GM23338 (cell line): ENCODE measurements at regions not wholly inside any gene's neighbourhood (a gene's known extent, or its start where the extent isn't known, plus 50 kb on each side); places are given as distances from the start of the nearest gene placed in this dataset.

Experiments used
- ATAC-seq: fragments of 200-7000 bp; cut with Tn5 transposase; 3 replicates; pipeline ENCODE4 v1.9.1; 2020
- DNase-seq: peaks from one replicate; pipeline ENCODE4 v3.0.0-alpha.2; 2015; ENCODE audit warnings: low spot score
- H2AFZ ChIP-seq: fragments of 200-600 bp; sonication (generic); 2 replicates; pipeline ENCODE4 v1.8.0; 2016; ENCODE audit warnings: antibody characterized with exemption, mild to moderate bottlenecking, moderate library complexity
- H3F3A ChIP-seq: fragments of 200-600 bp; sonication (generic); replicated peaks from 2 replicates; pipeline ENCODE4 v1.8.0; 2017; ENCODE audit warnings: antibody characterized with exemption, mixed run types, low read depth
- H3K27ac ChIP-seq: fragments of 200-600 bp; sonication (generic); 2 replicates; pipeline ENCODE4 v1.6.1; 2016; ENCODE audit warnings: low read depth
- H3K27me3 ChIP-seq: fragments of 200-600 bp; sonication (generic); 2 replicates; pipeline ENCODE4 v1.8.0; 2016; ENCODE audit warnings: mild to moderate bottlenecking, mixed run types, moderate library complexity; ENCODE audit not compliant: insufficient read depth
- H3K36me3 ChIP-seq: fragments of 200-600 bp; sonication (generic); 2 replicates; pipeline ENCODE4 v1.8.0; 2016; ENCODE audit warnings: mild to moderate bottlenecking; ENCODE audit not compliant: insufficient read depth
- H3K4me1 ChIP-seq: fragments of 200-600 bp; sonication (generic); 2 replicates; pipeline ENCODE4 v1.8.0; 2016; ENCODE audit warnings: mild to moderate bottlenecking, moderate library complexity; ENCODE audit not compliant: insufficient read depth
- H3K4me2 ChIP-seq: fragments of 200-600 bp; sonication (generic); 2 replicates; pipeline ENCODE4 v1.7.1; 2017; ENCODE audit warnings: mixed run types
- H3K4me3 ChIP-seq: fragments of 200-600 bp; sonication (generic); 2 replicates; pipeline ENCODE4 v1.6.1; 2016; ENCODE audit warnings: mixed run types
- H3K79me2 ChIP-seq: fragments of 200-600 bp; sonication (generic); replicated peaks from 2 replicates; pipeline ENCODE4 v1.8.0; 2017; ENCODE audit warnings: mild to moderate bottlenecking; ENCODE audit not compliant: insufficient read depth
- H3K9me2 ChIP-seq: fragments of 200-600 bp; sonication (generic); 2 replicates; pipeline ENCODE4 v1.8.0; 2017; ENCODE audit not compliant: insufficient read depth
- H4K20me1 ChIP-seq: fragments of 200-600 bp; sonication (generic); replicated peaks from 2 replicates; pipeline ENCODE4 v1.8.0; 2017; ENCODE audit warnings: mild to moderate bottlenecking; ENCODE audit not compliant: insufficient read depth
- H3K27ac Mint-ChIP-seq: 2 replicates; pipeline ENCODE4 v1.8.0; 2020; ENCODE audit warnings: inconsistent platforms, mild to moderate bottlenecking, moderate library complexity, mixed read lengths
- H3K27me3 Mint-ChIP-seq: 3 replicates; pipeline ENCODE4 v1.8.0; 2022; ENCODE audit warnings: low read depth, mild to moderate bottlenecking, moderate library complexity, mixed read lengths, inconsistent platforms; ENCODE audit not compliant: insufficient read depth, poor library complexity
- H3K36me3 Mint-ChIP-seq: 3 replicates; pipeline ENCODE4 v1.8.0; 2021; ENCODE audit warnings: low read depth, mild to moderate bottlenecking, inconsistent platforms, moderate library complexity, mixed read lengths
- H3K4me1 Mint-ChIP-seq: 3 replicates; pipeline ENCODE4 v1.8.0; 2020; ENCODE audit warnings: mild to moderate bottlenecking, inconsistent platforms, mixed read lengths
- H3K4me3 Mint-ChIP-seq: 3 replicates; pipeline ENCODE4 v1.8.0; 2021; ENCODE audit warnings: moderate library complexity, mild to moderate bottlenecking, inconsistent platforms, mixed read lengths
- H3K9me3 Mint-ChIP-seq: 3 replicates; pipeline ENCODE4 v1.8.0; 2020; ENCODE audit warnings: moderate library complexity, mild to moderate bottlenecking, inconsistent platforms, mixed read lengths
- CREB1 ChIP-seq: fragments of 250-450 bp; sonication (Bioruptor Pico); IDR thresholded peaks from 2 replicates; pipeline ENCODE4 v1.5.0; 2020; ENCODE audit warnings: low read depth, mild to moderate bottlenecking, moderate library complexity
- EZH2 ChIP-seq: fragments of 200-600 bp; sonication (generic); IDR thresholded peaks from one replicate; pipeline ENCODE4 v1.8.0; 2017; ENCODE audit warnings: antibody characterized with exemption, mild to moderate bottlenecking, low read depth; ENCODE audit not compliant: unreplicated experiment
- EZH2phosphoT487 ChIP-seq: fragments of 200-600 bp; sonication (generic); IDR thresholded peaks from one replicate; pipeline ENCODE4 v1.8.1; 2018; ENCODE audit warnings: antibody characterized with exemption; ENCODE audit not compliant: unreplicated experiment
- JUNB ChIP-seq: IDR thresholded peaks from one replicate; pipeline ENCODE4 v1.6.1; 2016; ENCODE audit warnings: antibody characterized with exemption; ENCODE audit not compliant: unreplicated experiment
- NANOG ChIP-seq: IDR thresholded peaks from 2 replicates; pipeline ENCODE4 v1.6.1; 2016; ENCODE audit warnings: antibody characterized with exemption, borderline replicate concordance
- POLR2AphosphoS5 ChIP-seq: IDR thresholded peaks from 2 replicates; pipeline ENCODE4 v1.6.1; 2016; ENCODE audit warnings: antibody characterized with exemption, low read depth
- REST ChIP-seq: IDR thresholded peaks from one replicate; pipeline ENCODE4 v1.6.1; 2018; ENCODE audit warnings: antibody characterized with exemption; ENCODE audit not compliant: unreplicated experiment
- STAT1 ChIP-seq: IDR thresholded peaks from one replicate; pipeline ENCODE4 v1.6.1; 2016; ENCODE audit warnings: antibody characterized with exemption; ENCODE audit not compliant: unreplicated experiment
- ZNF114 ChIP-seq: fragments of 250-450 bp; sonication (Bioruptor Pico); IDR thresholded peaks from 2 replicates; pipeline ENCODE4 v1.5.0; 2020; ENCODE audit warnings: mild to moderate bottlenecking, moderate library complexity
- ZNF331 ChIP-seq: fragments of 250-450 bp; sonication (Bioruptor Pico); IDR thresholded peaks from 2 replicates; pipeline ENCODE4 v1.5.0; 2020; ENCODE audit warnings: low read depth, mild to moderate bottlenecking, moderate library complexity
- ZNF462 ChIP-seq: fragments of 250-450 bp; sonication (Bioruptor Pico); IDR thresholded peaks from 2 replicates; pipeline ENCODE4 v1.5.0; 2020; ENCODE audit warnings: mild to moderate bottlenecking, moderate library complexity
- TF ChIP-seq, protein P1 (sequence below): IDR thresholded peaks from 2 replicates; pipeline ENCODE4 v1.6.1; 2016; ENCODE audit warnings: antibody characterized with exemption
- TF ChIP-seq, protein P2 (sequence below), 2 experiments: fragments of 200-600 bp in 1 of 2; sonication (generic) in 1 of 2; conservative IDR thresholded peaks; 2 replicates each; pipeline versions ENCODE4 v1.5.1 to v1.6.1; 2016 to 2017; ENCODE audit warnings: antibody characterized with exemption in 2 of 2, low read depth in 2 of 2, mild to moderate bottlenecking in 2 of 2, moderate library complexity in 1 of 2

DNA sequence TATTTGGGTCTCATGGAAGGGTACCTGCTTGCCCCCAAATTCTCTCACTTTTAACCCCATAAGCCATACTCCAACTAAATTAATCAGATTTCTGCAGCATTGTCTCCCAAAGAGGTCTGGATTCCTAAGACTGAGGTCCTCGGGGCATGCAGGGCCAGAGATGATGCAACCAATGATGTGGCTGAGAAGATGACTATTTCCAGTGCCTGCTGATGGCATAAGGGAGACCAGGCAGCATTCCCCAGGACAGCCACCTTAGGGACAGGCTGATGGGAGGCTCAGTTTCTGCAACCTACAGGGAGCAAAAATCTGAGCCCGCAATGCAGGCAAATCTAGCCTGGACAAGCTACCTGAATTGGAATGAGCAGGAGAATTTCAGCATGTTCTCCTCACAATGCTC lies 76.8 kb upstream of the ASIC2 start:
- Mint-ChIP-seq H3K27me3 (peaks cover 13% of the 10 kb centered on the region), H3K4me1 (peaks cover 31% of the 10 kb centered on the region), H3K9me3 (no peaks in the 10 kb centered on the region), H3K36me3 (0 out of 3 replicates have a peak, but pooled peaks cover 3% of the 10 kb centered on the region), H3K4me3 (no peak overlapping the region), H3K27ac (no peak overlapping the region)
- H4K20me1 ChIP-seq: no peaks in the 10 kb centered on the region; the same call in 1 of the 2 replicates
- H3K9me2 ChIP-seq: peaks cover 24% of the 10 kb centered on the region
- ATAC-seq (no peak), DNase-seq (no peak)
- H3K4me2 ChIP-seq: peak overlapping the region; percentile 28; the same call in 1 of the 2 replicates
- no peak overlapping the region for H3K27ac ChIP-seq
- H3K4me3 ChIP-seq: no peak overlapping the region
- TF ChIP-seq, protein P1, sequence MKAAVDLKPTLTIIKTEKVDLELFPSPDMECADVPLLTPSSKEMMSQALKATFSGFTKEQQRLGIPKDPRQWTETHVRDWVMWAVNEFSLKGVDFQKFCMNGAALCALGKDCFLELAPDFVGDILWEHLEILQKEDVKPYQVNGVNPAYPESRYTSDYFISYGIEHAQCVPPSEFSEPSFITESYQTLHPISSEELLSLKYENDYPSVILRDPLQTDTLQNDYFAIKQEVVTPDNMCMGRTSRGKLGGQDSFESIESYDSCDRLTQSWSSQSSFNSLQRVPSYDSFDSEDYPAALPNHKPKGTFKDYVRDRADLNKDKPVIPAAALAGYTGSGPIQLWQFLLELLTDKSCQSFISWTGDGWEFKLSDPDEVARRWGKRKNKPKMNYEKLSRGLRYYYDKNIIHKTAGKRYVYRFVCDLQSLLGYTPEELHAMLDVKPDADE: no peak
- TF ChIP-seq POLR2AphosphoS5 (no peak), ZNF462 (CRISPR knock-in tag) (no peak), STAT1 (no peak), EZH2phosphoT487 (no peak), ZNF114 (no peak), ZNF331 (CRISPR knock-in tag) (no peak), NANOG (no peak), JUNB (no peak), EZH2 (no peak), REST (no peak), CREB1 (CRISPR knock-in tag) (no peak)
- TF ChIP-seq, protein P2, sequence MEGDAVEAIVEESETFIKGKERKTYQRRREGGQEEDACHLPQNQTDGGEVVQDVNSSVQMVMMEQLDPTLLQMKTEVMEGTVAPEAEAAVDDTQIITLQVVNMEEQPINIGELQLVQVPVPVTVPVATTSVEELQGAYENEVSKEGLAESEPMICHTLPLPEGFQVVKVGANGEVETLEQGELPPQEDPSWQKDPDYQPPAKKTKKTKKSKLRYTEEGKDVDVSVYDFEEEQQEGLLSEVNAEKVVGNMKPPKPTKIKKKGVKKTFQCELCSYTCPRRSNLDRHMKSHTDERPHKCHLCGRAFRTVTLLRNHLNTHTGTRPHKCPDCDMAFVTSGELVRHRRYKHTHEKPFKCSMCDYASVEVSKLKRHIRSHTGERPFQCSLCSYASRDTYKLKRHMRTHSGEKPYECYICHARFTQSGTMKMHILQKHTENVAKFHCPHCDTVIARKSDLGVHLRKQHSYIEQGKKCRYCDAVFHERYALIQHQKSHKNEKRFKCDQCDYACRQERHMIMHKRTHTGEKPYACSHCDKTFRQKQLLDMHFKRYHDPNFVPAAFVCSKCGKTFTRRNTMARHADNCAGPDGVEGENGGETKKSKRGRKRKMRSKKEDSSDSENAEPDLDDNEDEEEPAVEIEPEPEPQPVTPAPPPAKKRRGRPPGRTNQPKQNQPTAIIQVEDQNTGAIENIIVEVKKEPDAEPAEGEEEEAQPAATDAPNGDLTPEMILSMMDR (conservative IDR thresholded peaks at IDR 0.05; ENCODE audit: low read depth in 2 of 2): no peak
- no peaks in the 10 kb centered on the region for H3K36me3 ChIP-seq
- H3K27me3 ChIP-seq: no peaks in the 10 kb centered on the region
- H3K79me2 ChIP-seq: no peaks in the 10 kb centered on the region
- H3F3A ChIP-seq: no peaks in the 10 kb centered on the region
- peaks cover 8% of the 10 kb centered on the region for H3K4me1 ChIP-seq
- peak overlapping the region; percentile 36; the same call in 1 of the 2 replicates for H2AFZ ChIP-seq
